HFFc6 (cell line): ENCODE measurements at regions not wholly inside any gene's neighbourhood (a gene's known extent, or its start where the extent isn't known, plus 50 kb on each side); places are given as distances from the start of the nearest gene placed in this dataset.

Experiments
- DNase-seq: peaks from one replicate; pipeline ENCODE4 v3.0.0-alpha.2; 2018
- H3K27ac Mint-ChIP-seq: 2 replicates; pipeline ENCODE4 v1.8.0; 2020; ENCODE audit warnings: mild to moderate bottlenecking, mixed read lengths
- H3K27me3 Mint-ChIP-seq: 2 replicates; pipeline ENCODE4 v1.8.0; 2021; ENCODE audit warnings: mild to moderate bottlenecking, moderate library complexity, mixed read lengths; ENCODE audit not compliant: insufficient read depth
- H3K36me3 Mint-ChIP-seq: 2 replicates; pipeline ENCODE4 v1.8.0; 2021; ENCODE audit warnings: low read depth, mixed read lengths
- H3K4me1 Mint-ChIP-seq: 2 replicates; pipeline ENCODE4 v1.8.0; 2020; ENCODE audit warnings: low read depth, mixed read lengths
- H3K4me3 Mint-ChIP-seq: 2 replicates; pipeline ENCODE4 v1.8.0; 2020; ENCODE audit warnings: mild to moderate bottlenecking, moderate library complexity, mixed read lengths
- H3K9me3 Mint-ChIP-seq: 2 replicates; pipeline ENCODE4 v1.8.0; 2020; ENCODE audit warnings: mild to moderate bottlenecking, mixed read lengths
- CTCF ChIP-seq: fragments of 200-600 bp; sonication (generic); IDR thresholded peaks from 2 replicates; pipeline ENCODE4 v1.5.0; 2021; ENCODE audit warnings: antibody characterized with exemption, mild to moderate bottlenecking

- H3K4me3 Mint-ChIP-seq, result no peak overlapping the region
- no peak for TF ChIP-seq CTCF
- no peaks in the 10 kb centered on the region for H3K4me1 Mint-ChIP-seq
- peaks cover 14% of the 10 kb centered on the region; the same call in 1 of the 2 replicates for H3K9me3 Mint-ChIP-seq
- DNase-seq, result no peak
- H3K27ac Mint-ChIP-seq, result no peak overlapping the region
- H3K36me3 Mint-ChIP-seq, result no peaks in the 10 kb centered on the region
- peaks cover 4% of the 10 kb centered on the region for H3K27me3 Mint-ChIP-seq
Observed at GRCh38 chr1:114258074-114258473, 104.4 kb upstream of the SYT6 start.

GRCh38 chr1:114257554-114257953 is 103.9 kb upstream of the SYT6 start:
- no peak for TF ChIP-seq CTCF
- Mint-ChIP-seq H3K27me3 (peaks cover 4% of the 10 kb centered on the region), H3K4me1 (no peaks in the 10 kb centered on the region), H3K36me3 (no peaks in the 10 kb centered on the region), H3K9me3 (peaks cover 14% of the 10 kb centered on the region; the same call in 1 of the 2 replicates), H3K4me3 (no peak overlapping the region), H3K27ac (no peak overlapping the region)
- no peak for DNase-seq

GRCh38 chr1:114253900-114254299 is 100.2 kb upstream of the SYT6 start:
- peaks cover 14% of the 10 kb centered on the region; the same call in 1 of the 2 replicates for H3K9me3 Mint-ChIP-seq
- no peaks in the 10 kb centered on the region for H3K36me3 Mint-ChIP-seq
- peaks cover 17% of the 10 kb centered on the region for H3K27me3 Mint-ChIP-seq

GRCh38 chr1:114251573-114251939 is 97.9 kb upstream of the SYT6 start:
- Mint-ChIP-seq H3K36me3 (no peaks in the 10 kb centered on the region), H3K27me3 (peaks cover 20% of the 10 kb centered on the region), H3K4me1 (no peaks in the 10 kb centered on the region), H3K27ac (no peak overlapping the region), H3K9me3 (peaks cover 14% of the 10 kb centered on the region; the same call in 1 of the 2 replicates), H3K4me3 (no peak overlapping the region)
- TF ChIP-seq CTCF, result no peak
- DNase-seq, result no peak

More at GRCh38 chr1:114253900-114254299, 100.2 kb upstream of the SYT6 start:
- no peaks in the 10 kb centered on the region for H3K4me1 Mint-ChIP-seq
- no peak overlapping the region for H3K4me3 Mint-ChIP-seq
- H3K27ac Mint-ChIP-seq, result no peak overlapping the region
- TF ChIP-seq CTCF, result no peak
- no peak for DNase-seq

- Mint-ChIP-seq H3K4me3 (no peak overlapping the region), H3K4me1 (no peaks in the 10 kb centered on the region), H3K27ac (no peak overlapping the region), H3K9me3 (peaks cover 14% of the 10 kb centered on the region; the same call in 1 of the 2 replicates), H3K36me3 (no peaks in the 10 kb centered on the region), H3K27me3 (peaks cover 25% of the 10 kb centered on the region)
- no peak for DNase-seq
- TF ChIP-seq CTCF, result no peak
Observed at GRCh38 chr1:114250683-114251572, 97.3 kb upstream of the SYT6 start.
